ENCODE measurements at regions not wholly inside any gene's neighbourhood (a gene's known extent, or its start where the extent isn't known, plus 50 kb on each side); places are given as distances from the start of the nearest gene placed in this dataset.
"Not testable (repeated sequence)": the region's sequence is repeated elsewhere in the genome, so short reads cannot be mapped to it uniquely, and the experiment has no call there.

GRCh38 chr5:124980163-124980941 is 233.9 kb upstream of the ZNF608 start:
- WGBS (ENCODE audit: insufficient coverage), result no CpG with 5 or more reads among the region's 9 CpGs
- no peak overlapping the region for H3K4me3 ChIP-seq (ENCODE audit: low read length)
- no peak overlapping the region for H3K27ac ChIP-seq (ENCODE audit: low read length)
- no peaks in the 10 kb centered on the region for H3K27me3 ChIP-seq (ENCODE audit: control insufficient read depth, insufficient read depth, low read length)
- H3K36me3 ChIP-seq (ENCODE audit: control insufficient read depth, insufficient read depth, low read length), result no peaks in the 10 kb centered on the region
- H3K4me1 ChIP-seq (ENCODE audit: control insufficient read depth, insufficient read depth, low read length), result peaks cover 4% of the 10 kb centered on the region
- peaks cover 9% of the 10 kb centered on the region for H3K9me3 ChIP-seq (replicated peaks; ENCODE audit: control insufficient read depth, low read depth, low read length)
- DNase-seq, result peak; percentile 66

- Histone ChIP-seq H3K27me3 (ENCODE audit: control insufficient read depth, insufficient read depth, low read length) (no peaks in the 10 kb centered on the region), H3K36me3 (ENCODE audit: control insufficient read depth, insufficient read depth, low read length) (no peaks in the 10 kb centered on the region), H3K27ac (ENCODE audit: low read length) (no peak overlapping the region), H3K4me1 (ENCODE audit: control insufficient read depth, insufficient read depth, low read length) (peaks cover 4% of the 10 kb centered on the region), H3K4me3 (ENCODE audit: low read length) (no peak overlapping the region), H3K9me3 (replicated peaks; ENCODE audit: control insufficient read depth, low read depth, low read length) (peaks cover 8% of the 10 kb centered on the region)
- 95% methylated on average over 3 of the region's 4 CpGs for WGBS (ENCODE audit: insufficient coverage)
- DNase-seq, result no peak
Observed at GRCh38 chr5:124981901-124982300, 235.5 kb upstream of the ZNF608 start.

- WGBS (ENCODE audit: insufficient coverage), result no CpG with 5 or more reads among the region's 3 CpGs
- Histone ChIP-seq H3K4me1 (ENCODE audit: control insufficient read depth, insufficient read depth, low read length) (no peaks in the 10 kb centered on the region), H3K9me3 (replicated peaks; ENCODE audit: control insufficient read depth, low read depth, low read length) (peaks cover 8% of the 10 kb centered on the region), H3K27me3 (ENCODE audit: control insufficient read depth, insufficient read depth, low read length) (no peaks in the 10 kb centered on the region), H3K36me3 (ENCODE audit: control insufficient read depth, insufficient read depth, low read length) (no peaks in the 10 kb centered on the region), H3K27ac (ENCODE audit: low read length) (no peak overlapping the region), H3K4me3 (ENCODE audit: low read length) (no peak overlapping the region)
- DNase-seq, result no peak
Observed at GRCh38 chr5:124986170-124986569, 239.7 kb upstream of the ZNF608 start.

- WGBS (ENCODE audit: insufficient coverage), result 88% methylated on average over 1 of the region's 3 CpGs
- Histone ChIP-seq H3K27me3 (ENCODE audit: control insufficient read depth, insufficient read depth, low read length) (no peaks in the 10 kb centered on the region), H3K4me3 (ENCODE audit: low read length) (no peak overlapping the region), H3K27ac (ENCODE audit: low read length) (no peak overlapping the region), H3K9me3 (replicated peaks; ENCODE audit: control insufficient read depth, low read depth, low read length) (peaks cover 8% of the 10 kb centered on the region), H3K36me3 (ENCODE audit: control insufficient read depth, insufficient read depth, low read length) (no peaks in the 10 kb centered on the region), H3K4me1 (ENCODE audit: control insufficient read depth, insufficient read depth, low read length) (no peaks in the 10 kb centered on the region)
- no peak for DNase-seq
Observed at GRCh38 chr5:124986667-124987066, 240.2 kb upstream of the ZNF608 start.

GRCh38 chr5:124987786-124988185 is 241.3 kb upstream of the ZNF608 start:
- 83% methylated on average over 1 of the region's 3 CpGs for WGBS (ENCODE audit: insufficient coverage)
- H3K27ac ChIP-seq (ENCODE audit: low read length); H3K9me3 ChIP-seq (replicated peaks; ENCODE audit: control insufficient read depth, low read depth, low read length); DNase-seq; H3K36me3 ChIP-seq (ENCODE audit: control insufficient read depth, insufficient read depth, low read length); H3K27me3 ChIP-seq (ENCODE audit: control insufficient read depth, insufficient read depth, low read length); H3K4me3 ChIP-seq (ENCODE audit: low read length); H3K4me1 ChIP-seq (ENCODE audit: control insufficient read depth, insufficient read depth, low read length): not testable (repeated sequence)

- Histone ChIP-seq H3K4me3 (ENCODE audit: low read length) (no peak overlapping the region), H3K9me3 (replicated peaks; ENCODE audit: control insufficient read depth, low read depth, low read length) (no peaks in the 10 kb centered on the region), H3K36me3 (ENCODE audit: control insufficient read depth, insufficient read depth, low read length) (no peaks in the 10 kb centered on the region), H3K27me3 (ENCODE audit: control insufficient read depth, insufficient read depth, low read length) (no peaks in the 10 kb centered on the region), H3K27ac (ENCODE audit: low read length) (no peak overlapping the region), H3K4me1 (ENCODE audit: control insufficient read depth, insufficient read depth, low read length) (no peaks in the 10 kb centered on the region)
- WGBS (ENCODE audit: insufficient coverage), result 100% methylated on average over 1 of the region's 2 CpGs
- no peak for DNase-seq
Observed at GRCh38 chr5:124990723-124991122, 244.3 kb upstream of the ZNF608 start.

- Histone ChIP-seq H3K4me1 (ENCODE audit: control insufficient read depth, insufficient read depth, low read length) (no peaks in the 10 kb centered on the region), H3K4me3 (ENCODE audit: low read length) (no peak overlapping the region), H3K36me3 (ENCODE audit: control insufficient read depth, insufficient read depth, low read length) (no peaks in the 10 kb centered on the region), H3K27me3 (ENCODE audit: control insufficient read depth, insufficient read depth, low read length) (no peaks in the 10 kb centered on the region), H3K27ac (ENCODE audit: low read length) (no peak overlapping the region), H3K9me3 (replicated peaks; ENCODE audit: control insufficient read depth, low read depth, low read length) (no peaks in the 10 kb centered on the region)
- DNase-seq, result peak; percentile 52
- WGBS (ENCODE audit: insufficient coverage), result no CpG with 5 or more reads among the region's 4 CpGs
Observed at GRCh38 chr5:124995421-124995820, 249.0 kb upstream of the ZNF608 start.

GRCh38 chr5:124996023-124996763 is 249.8 kb upstream of the ZNF608 start:
- H3K9me3 ChIP-seq (replicated peaks; ENCODE audit: control insufficient read depth, low read depth, low read length), result no peaks in the 10 kb centered on the region
- WGBS (ENCODE audit: insufficient coverage), result 100% methylated on average over 1 of the region's 4 CpGs
- no peaks in the 10 kb centered on the region for H3K27me3 ChIP-seq (ENCODE audit: control insufficient read depth, insufficient read depth, low read length)
- H3K27ac ChIP-seq (ENCODE audit: low read length), result no peak overlapping the region
- H3K4me3 ChIP-seq (ENCODE audit: low read length), result no peak overlapping the region
- no peak for DNase-seq
- H3K4me1 ChIP-seq (ENCODE audit: control insufficient read depth, insufficient read depth, low read length), result no peaks in the 10 kb centered on the region
- H3K36me3 ChIP-seq (ENCODE audit: control insufficient read depth, insufficient read depth, low read length), result no peaks in the 10 kb centered on the region

- no peak overlapping the region for H3K4me3 ChIP-seq (ENCODE audit: low read length)
- H3K36me3 ChIP-seq (ENCODE audit: control insufficient read depth, insufficient read depth, low read length), result no peaks in the 10 kb centered on the region
- H3K27me3 ChIP-seq (ENCODE audit: control insufficient read depth, insufficient read depth, low read length), result no peaks in the 10 kb centered on the region
- no peaks in the 10 kb centered on the region for H3K9me3 ChIP-seq (replicated peaks; ENCODE audit: control insufficient read depth, low read depth, low read length)
- no peak for DNase-seq
- no peaks in the 10 kb centered on the region for H3K4me1 ChIP-seq (ENCODE audit: control insufficient read depth, insufficient read depth, low read length)
- WGBS (ENCODE audit: insufficient coverage), result no CpG with 5 or more reads among the region's 3 CpGs
- H3K27ac ChIP-seq (ENCODE audit: low read length), result no peak overlapping the region
Observed at GRCh38 chr5:124996764-124997077, 250.3 kb upstream of the ZNF608 start.

- Histone ChIP-seq H3K27ac (ENCODE audit: low read length) (no peak overlapping the region), H3K36me3 (ENCODE audit: control insufficient read depth, insufficient read depth, low read length) (no peaks in the 10 kb centered on the region), H3K27me3 (ENCODE audit: control insufficient read depth, insufficient read depth, low read length) (no peaks in the 10 kb centered on the region), H3K9me3 (replicated peaks; ENCODE audit: control insufficient read depth, low read depth, low read length) (no peaks in the 10 kb centered on the region), H3K4me1 (ENCODE audit: control insufficient read depth, insufficient read depth, low read length) (no peaks in the 10 kb centered on the region), H3K4me3 (ENCODE audit: low read length) (no peak overlapping the region)
- DNase-seq, result no peak
- WGBS (ENCODE audit: insufficient coverage), result 65% methylated on average over 2 of the region's 3 CpGs
Observed at GRCh38 chr5:124997186-124997893, 250.9 kb upstream of the ZNF608 start.
